ENCODE measurements at regions not wholly inside any gene's neighbourhood (a gene's known extent, or its start where the extent isn't known, plus 50 kb on each side); places are given as distances from the start of the nearest gene placed in this dataset.

- 13 to 54% methylated on average over 3 of the region's 3 CpGs for WGBS, 2 donors
- no peak overlapping the region for H3K27ac ChIP-seq
- no peaks in the 10 kb centered on the region for H3K4me1 ChIP-seq
- H3K9me3 ChIP-seq: peaks cover 0 to 2% (median 0%) of the 10 kb centered on the region in 4 donors
- TF ChIP-seq POLR2AphosphoS5 (IDR thresholded peaks at IDR 0.05) (no peak), EP300 (IDR thresholded peaks at IDR 0.05) (no peak), POLR2A (IDR thresholded peaks at IDR 0.05) (no peak)
- TF ChIP-seq, protein P1, sequence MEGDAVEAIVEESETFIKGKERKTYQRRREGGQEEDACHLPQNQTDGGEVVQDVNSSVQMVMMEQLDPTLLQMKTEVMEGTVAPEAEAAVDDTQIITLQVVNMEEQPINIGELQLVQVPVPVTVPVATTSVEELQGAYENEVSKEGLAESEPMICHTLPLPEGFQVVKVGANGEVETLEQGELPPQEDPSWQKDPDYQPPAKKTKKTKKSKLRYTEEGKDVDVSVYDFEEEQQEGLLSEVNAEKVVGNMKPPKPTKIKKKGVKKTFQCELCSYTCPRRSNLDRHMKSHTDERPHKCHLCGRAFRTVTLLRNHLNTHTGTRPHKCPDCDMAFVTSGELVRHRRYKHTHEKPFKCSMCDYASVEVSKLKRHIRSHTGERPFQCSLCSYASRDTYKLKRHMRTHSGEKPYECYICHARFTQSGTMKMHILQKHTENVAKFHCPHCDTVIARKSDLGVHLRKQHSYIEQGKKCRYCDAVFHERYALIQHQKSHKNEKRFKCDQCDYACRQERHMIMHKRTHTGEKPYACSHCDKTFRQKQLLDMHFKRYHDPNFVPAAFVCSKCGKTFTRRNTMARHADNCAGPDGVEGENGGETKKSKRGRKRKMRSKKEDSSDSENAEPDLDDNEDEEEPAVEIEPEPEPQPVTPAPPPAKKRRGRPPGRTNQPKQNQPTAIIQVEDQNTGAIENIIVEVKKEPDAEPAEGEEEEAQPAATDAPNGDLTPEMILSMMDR (IDR thresholded peaks at IDR 0.05): no peak
- H3K36me3 ChIP-seq: no peaks in the 10 kb centered on the region
- no peak overlapping the region for H3K4me3 ChIP-seq
- intact Hi-C loops (cut with DNase I): no loop called here
- no peaks in the 10 kb centered on the region for H3K27me3 ChIP-seq
- DNase-seq: no peak
Observed at GRCh38 chr12:87384226-87384625, 645.0 kb downstream of the C12orf50 start.

DNA sequence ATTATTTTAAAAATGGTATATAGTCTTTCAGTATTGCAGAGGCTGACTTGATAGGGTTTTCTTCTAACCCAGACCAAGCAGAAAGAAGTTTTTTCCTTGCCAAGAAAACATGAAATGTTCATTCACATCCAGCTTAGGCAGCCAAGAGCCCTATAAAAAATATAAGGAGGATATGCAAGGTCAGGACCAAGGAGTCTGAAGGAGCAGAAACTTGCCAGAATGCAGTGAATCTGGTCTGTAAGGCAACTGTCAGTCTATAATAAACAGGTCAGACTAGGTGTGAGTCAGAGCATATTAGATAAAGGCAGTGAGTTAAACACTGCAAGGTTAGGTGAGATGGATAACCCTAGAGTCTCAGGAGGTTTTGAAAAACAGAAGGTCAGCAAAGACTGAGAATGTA lies 645.5 kb downstream of the C12orf50 start:
- H3K27me3 ChIP-seq: no peaks in the 10 kb centered on the region
- no peaks in the 10 kb centered on the region for H3K4me1 ChIP-seq
- intact Hi-C loops (cut with DNase I): no loop called here
- H3K9me3 ChIP-seq: peaks cover 0 to 2% (median 0%) of the 10 kb centered on the region in 4 donors
- H3K4me3 ChIP-seq: no peak overlapping the region
- no peaks in the 10 kb centered on the region for H3K36me3 ChIP-seq
- DNase-seq: no peak
- H3K27ac ChIP-seq: no peak overlapping the region
- TF ChIP-seq, protein P1 (IDR thresholded peaks at IDR 0.05): no peak
- no peak for TF ChIP-seq EP300 (IDR thresholded peaks at IDR 0.05)
- no peak for TF ChIP-seq POLR2A (IDR thresholded peaks at IDR 0.05)

DNA sequence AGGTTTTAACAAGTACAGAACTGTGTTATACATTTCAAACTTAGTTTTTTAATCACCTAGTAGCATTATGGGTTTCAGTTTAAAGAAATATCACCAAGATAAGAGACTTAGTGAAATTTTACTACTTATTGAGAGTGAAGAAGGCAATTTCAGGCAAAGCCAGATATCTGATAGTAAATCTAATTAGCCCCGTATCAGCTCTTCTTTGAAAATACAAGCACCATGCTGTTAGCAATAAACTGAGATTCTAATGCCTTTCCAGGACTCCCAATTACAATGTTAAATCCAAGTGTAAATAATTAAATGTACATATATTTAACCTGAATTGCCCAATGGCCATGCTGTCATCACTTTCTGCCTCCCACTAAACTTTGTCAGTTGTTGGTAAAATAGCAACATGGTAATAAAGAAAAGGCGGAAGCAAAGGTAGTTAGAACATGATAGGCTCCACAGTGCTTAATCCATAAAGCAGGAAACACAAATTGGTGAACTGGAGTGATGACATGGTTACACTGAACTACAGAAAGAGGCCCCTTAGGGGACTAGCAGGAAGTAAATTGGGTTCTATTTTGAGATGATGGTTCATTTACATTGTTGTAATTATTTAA lies 646.1 kb downstream of the C12orf50 start:
- WGBS, 2 donors: 22 to 68% methylated on average over 2 of the region's 2 CpGs
- TF ChIP-seq, protein P1 (IDR thresholded peaks at IDR 0.05): no peak
- TF ChIP-seq EP300 (IDR thresholded peaks at IDR 0.05): no peak
- TF ChIP-seq POLR2AphosphoS5 (IDR thresholded peaks at IDR 0.05): no peak
- no peak for TF ChIP-seq POLR2A (IDR thresholded peaks at IDR 0.05)
- no peaks in the 10 kb centered on the region for H3K36me3 ChIP-seq
- H3K27ac ChIP-seq: no peak overlapping the region
- intact Hi-C loops (cut with DNase I): no loop called here
- no peaks in the 10 kb centered on the region for H3K27me3 ChIP-seq
- DNase-seq: no peak
- peaks cover 0 to 2% (median 0%) of the 10 kb centered on the region in 4 donors for H3K9me3 ChIP-seq
- H3K4me3 ChIP-seq: no peak overlapping the region
- no peaks in the 10 kb centered on the region for H3K4me1 ChIP-seq

DNA sequence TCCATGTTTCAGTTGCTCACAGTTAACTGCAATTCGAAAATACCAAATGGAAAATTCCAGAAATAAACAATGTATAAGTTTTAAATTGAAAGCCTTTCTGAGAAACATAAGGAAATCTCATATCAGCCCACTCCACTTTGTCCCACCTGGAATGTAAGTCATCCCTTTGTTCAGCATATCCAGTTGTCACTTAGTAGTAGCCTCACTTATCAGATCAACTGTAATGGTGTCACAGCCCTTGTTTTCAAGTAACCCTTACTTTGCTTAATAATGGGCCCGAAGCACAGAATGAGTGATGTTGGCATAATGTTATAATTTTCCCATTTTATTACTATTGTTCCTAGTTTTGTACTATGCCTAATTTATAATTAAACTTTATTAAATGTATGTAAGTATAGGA lies 646.8 kb downstream of the C12orf50 start:
- no peaks in the 10 kb centered on the region for H3K4me1 ChIP-seq
- peaks cover 0 to 2% (median 0%) of the 10 kb centered on the region in 4 donors for H3K9me3 ChIP-seq
- no peaks in the 10 kb centered on the region for H3K27me3 ChIP-seq
- H3K27ac ChIP-seq: no peak overlapping the region
- whole genome bisulfite sequencing, 2 donors: 83 to 86% methylated on average over 2 of the region's 2 CpGs
- no peak overlapping the region for H3K4me3 ChIP-seq
- no peaks in the 10 kb centered on the region for H3K36me3 ChIP-seq
- no peak for DNase-seq
- TF ChIP-seq EP300 (IDR thresholded peaks at IDR 0.05) (no peak), POLR2AphosphoS5 (IDR thresholded peaks at IDR 0.05) (no peak), POLR2A (IDR thresholded peaks at IDR 0.05) (no peak)
- TF ChIP-seq, protein P1 (IDR thresholded peaks at IDR 0.05): no peak
- intact Hi-C loops (cut with DNase I): no loop called here

DNA sequence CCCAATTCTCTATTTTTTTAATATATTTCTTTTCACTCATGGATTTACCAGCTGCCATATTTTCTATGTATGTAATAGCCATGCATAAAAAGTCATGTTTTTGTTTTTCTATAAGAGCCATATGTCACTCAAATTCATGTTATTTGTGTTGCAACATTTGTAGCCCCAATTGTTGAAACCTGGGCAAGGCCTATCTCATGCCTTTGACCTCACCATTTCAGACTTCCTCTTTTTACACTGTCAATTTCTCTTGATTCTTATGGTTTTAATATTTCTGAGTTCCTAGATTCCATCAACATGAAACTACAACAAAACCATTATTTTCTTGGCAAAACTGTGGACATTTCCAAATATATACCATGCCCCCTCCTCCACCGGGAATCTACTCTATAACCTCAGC lies 647.5 kb downstream of the C12orf50 start:
- TF ChIP-seq, protein P1 (IDR thresholded peaks at IDR 0.05): no peak
- TF ChIP-seq POLR2A (IDR thresholded peaks at IDR 0.05): no peak
- TF ChIP-seq EP300 (IDR thresholded peaks at IDR 0.05): no peak
- no peak for TF ChIP-seq POLR2AphosphoS5 (IDR thresholded peaks at IDR 0.05)
- 90 to 91% methylated on average over 1 of the region's 1 CpG for WGBS, 2 donors
- DNase-seq: no peak

More for the DNA sequence above, 647.5 kb downstream of the C12orf50 start:
- H3K4me1 ChIP-seq: no peaks in the 10 kb centered on the region
- peaks cover 0 to 2% (median 0%) of the 10 kb centered on the region in 4 donors for H3K9me3 ChIP-seq
- intact Hi-C loops (cut with DNase I): no loop called here
- H3K27me3 ChIP-seq: no peaks in the 10 kb centered on the region
- no peak overlapping the region for H3K27ac ChIP-seq
- H3K4me3 ChIP-seq: no peak overlapping the region
- H3K36me3 ChIP-seq: no peaks in the 10 kb centered on the region
